SKM-1 treated with dmso at 0.1 percent for 144 hours (cell line): ENCODE measurements at regions not wholly inside any gene's neighbourhood (a gene's known extent, or its start where the extent isn't known, plus 50 kb on each side); places are given as distances from the start of the nearest gene placed in this dataset.

Experiments used
- DNase-seq: peaks from one replicate; lab custom pipeline; 2025; ENCODE audit not compliant: unreplicated experiment; lab: John Stamatoyannopoulos, UW

- no peak for DNase-seq
Observed at GRCh38 chr19:31164791-31165251, 184.4 kb downstream of the TSHZ3 start.

- DNase-seq = no peak
Observed at GRCh38 chr19:31160336-31160926, 188.8 kb downstream of the TSHZ3 start.

DNA sequence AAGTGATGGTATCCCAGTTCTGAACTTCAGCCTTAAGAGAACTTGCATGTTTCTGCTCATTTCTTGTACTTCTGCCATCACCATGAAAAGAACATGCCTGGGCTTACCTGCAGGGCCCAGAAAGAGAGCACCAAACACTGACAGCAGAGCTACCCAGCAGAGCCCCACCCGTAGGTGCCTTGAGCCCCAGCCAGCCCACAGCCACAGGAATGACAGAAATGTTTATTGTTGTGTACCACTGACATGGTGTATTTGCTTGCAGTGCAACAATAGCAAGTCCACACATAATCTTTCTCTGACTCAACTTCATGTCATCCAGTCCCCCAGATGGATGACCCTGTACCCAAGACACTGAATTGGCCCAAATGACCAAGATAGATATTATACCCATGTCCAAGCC lies 195.2 kb downstream of the TSHZ3 start:
- no peak for DNase-seq

DNA sequence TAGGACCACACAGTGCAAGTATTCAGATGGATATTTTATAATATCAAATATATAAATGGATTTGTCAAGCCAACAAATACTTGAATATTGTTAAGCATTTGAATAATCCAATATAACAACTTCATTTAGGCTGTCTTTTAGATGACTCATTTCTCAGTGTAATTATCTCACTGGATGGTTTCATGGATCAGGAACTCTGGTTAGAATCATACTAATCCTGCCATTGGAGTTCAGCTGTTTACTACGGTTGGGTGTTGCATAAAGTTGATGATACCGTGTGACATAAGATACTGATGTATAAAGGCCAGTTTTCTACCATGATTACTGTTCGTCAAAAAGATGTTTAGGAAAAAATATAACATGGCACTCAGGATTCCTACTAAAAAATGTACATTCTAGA lies 196.3 kb downstream of the TSHZ3 start:
- DNase-seq = no peak

- DNase-seq = no peak
Observed at GRCh38 chr19:31149441-31149941, 199.7 kb downstream of the TSHZ3 start.

DNA sequence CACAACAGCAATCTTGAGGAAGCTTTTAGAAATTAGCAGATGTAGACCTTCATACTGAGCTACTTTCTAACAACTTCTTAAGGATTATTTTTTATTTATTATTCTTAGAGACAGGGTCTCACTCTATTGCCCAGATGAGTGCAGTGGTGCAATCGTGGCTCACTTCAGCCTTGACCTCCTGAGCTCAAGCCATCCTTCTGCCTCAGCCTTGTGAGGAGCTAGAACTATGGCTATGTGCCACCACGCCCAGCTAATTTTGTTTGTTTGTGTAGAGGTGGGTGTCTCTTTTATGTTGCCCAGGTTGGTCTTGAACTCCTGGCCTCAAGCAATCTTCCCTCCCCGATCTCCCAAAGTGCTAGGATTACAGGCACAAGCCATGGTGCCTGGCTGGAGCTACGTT lies 200.6 kb downstream of the TSHZ3 start:
- DNase-seq = no peak

- DNase-seq = no peak
Observed at GRCh38 chr19:31147234-31147633, 202.0 kb downstream of the TSHZ3 start.

DNA sequence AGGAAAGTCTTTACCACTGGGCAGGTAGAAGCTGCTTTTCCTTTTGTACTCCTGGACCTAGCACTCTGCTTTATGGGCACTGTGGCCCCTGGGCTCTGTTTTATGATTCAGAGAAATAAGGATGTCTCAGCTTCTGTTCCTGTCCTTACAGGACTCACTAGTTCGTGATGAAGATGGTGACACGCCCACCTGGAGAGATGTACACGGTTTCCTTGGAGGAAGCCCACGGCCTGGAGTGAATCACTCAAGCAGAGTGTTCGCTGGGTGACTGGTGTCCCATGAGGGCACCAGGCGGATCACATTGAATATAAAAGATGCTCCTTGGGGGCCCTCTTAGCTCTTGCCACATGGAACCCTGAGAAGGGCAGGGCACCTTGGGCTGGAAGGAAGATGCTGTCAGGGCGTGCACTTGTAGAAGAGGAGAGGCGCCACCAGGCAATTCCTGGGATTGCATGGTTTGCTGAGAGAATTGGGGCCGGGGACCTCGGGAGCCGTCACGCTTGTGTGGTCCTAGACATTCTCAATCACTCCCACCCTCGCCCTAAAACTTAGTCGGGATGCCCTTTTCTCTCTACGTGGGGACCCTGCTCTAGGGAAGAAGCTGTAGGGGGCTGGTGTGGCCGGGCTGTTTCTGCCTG lies 202.6 kb downstream of the TSHZ3 start:
- DNase-seq = no peak

DNA sequence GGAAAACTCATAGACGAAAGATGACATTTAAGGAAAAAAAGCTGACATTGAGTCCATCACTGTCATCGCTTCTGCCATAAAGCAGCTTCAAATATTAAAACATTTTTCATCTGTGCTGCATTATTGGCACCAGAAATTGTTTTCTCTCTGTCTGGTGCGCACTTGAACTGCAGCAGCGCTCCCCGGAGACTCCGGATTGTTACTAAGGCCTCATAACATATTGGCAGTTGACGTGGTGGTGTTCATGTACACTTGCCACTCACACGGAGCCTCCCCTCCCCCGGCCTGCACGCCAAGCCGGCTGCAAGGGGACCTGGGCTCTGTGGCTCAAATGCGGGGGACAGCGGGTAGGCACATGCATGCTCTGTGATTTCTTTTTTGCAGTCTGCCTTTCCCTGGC lies 203.2 kb downstream of the TSHZ3 start:
- no peak for DNase-seq

- DNase-seq = no peak
Observed at GRCh38 chr19:31145007-31145406, 204.2 kb downstream of the TSHZ3 start.

DNA sequence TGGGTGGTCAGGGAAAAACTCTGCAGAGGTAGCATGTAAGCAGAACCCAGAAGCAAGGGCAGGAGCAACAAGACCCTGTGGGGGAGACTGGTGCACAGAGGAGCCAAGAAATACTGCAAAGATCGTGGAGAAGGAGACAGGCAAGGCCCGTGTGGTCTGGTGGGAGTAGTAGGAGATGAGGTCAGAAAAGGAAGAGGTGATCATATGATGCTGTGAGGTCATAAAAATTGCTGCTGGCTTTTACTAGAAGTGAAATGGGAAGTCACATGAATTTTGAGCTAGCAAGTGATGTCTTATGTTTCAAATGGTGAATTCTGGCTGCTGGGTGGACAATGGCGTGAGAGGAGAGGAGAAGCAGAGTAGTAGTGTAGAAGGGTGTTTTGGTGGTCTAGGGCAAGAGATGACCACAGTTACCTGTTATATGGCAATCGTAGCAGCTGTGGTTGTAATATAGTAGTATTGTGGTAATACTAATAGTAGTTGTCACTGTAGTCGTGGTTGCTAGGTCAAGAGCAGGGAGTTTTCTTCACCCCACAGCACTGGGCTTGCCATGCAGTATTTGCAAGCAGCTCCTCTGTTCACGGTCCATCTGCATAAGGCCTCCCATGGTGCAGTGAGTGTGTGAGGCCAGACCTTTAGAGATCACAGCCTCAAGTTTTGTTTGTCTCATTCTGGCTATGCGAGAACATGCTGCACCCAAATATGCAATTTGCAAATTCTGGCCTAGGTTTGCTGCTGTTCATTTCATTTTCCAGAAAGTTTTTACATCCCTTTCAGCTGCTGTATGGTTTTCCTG lies 205.0 kb downstream of the TSHZ3 start:
- no peak for DNase-seq

DNA sequence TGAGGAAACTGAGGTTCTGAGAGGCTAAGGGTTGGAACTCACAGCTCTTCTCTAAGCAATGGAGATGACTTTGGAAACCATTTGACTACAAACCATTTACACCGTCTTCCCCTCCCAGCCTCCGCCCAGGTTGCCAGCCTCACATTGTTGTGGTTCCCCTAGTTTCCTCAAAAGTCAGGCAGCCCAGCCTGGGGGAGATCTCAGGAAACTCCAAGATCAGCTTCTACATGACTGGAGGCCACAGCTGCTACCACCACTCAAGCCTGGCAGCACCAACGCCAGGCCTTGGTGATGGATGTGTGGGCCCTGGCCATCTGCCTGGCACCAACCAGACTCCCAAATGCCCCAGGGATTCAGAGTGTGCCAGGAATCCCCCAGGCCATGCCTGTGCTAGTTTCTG lies 207.9 kb downstream of the TSHZ3 start:
- no peak for DNase-seq

GRCh38 chr19:31140717-31141116 lies 208.5 kb downstream of the TSHZ3 start:
- DNase-seq = no peak

DNA sequence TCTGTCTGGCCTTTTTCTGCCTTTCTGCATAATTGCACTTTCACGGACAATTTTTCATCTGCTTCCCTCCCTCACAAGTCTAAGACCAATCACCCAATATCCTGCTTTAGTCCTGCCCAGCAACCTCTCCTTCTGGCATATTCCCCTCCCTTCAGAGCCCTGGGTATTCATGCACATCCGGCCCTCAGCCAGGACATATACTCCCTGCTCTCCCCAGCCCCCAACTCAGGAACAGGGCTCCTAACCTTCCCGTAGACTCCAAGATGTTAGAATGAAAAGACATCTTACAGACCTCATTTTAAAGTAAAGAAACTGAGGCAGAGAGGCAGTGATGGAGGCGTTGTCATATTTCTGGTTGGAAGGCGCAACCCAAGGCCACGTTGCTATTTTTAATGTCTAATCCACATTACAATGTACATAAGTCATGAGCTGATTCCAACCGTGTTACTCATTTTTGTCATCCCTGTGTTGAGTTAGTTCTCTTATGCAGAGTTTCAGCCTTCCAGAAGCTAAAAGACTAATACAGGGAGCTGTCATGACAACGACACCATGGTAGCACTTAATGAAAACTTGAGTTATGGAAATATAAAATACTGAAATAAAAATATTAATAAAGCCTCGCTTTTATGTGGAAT lies 209.2 kb downstream of the TSHZ3 start:
- no peak for DNase-seq

GRCh38 chr19:31138077-31138476 lies 211.2 kb downstream of the TSHZ3 start:
- DNase-seq = no peak

- no peak for DNase-seq
Observed at GRCh38 chr19:31135841-31136240, 213.4 kb downstream of the TSHZ3 start.

GRCh38 chr19:31132753-31133110 lies 216.5 kb downstream of the TSHZ3 start:
- no peak for DNase-seq

DNA sequence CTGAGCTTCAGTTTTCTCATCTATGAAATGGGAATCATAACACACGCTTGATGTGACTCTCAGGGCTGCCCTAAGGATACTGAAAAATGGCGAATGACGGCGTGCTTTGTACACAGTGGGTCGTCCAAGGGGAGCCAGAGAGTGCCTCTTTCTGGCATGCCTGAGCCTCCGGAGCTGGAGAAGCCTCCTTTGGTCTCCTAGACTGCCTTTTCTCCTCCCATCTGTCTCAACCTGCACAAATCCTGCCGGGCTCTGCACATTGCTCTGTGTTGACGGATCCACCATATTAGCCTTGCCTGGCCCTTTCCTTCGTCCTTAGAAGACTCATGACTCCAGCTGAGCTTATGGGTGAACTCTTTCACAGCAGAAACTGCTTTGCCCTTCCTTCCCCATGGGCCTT lies 220.9 kb downstream of the TSHZ3 start:
- no peak for DNase-seq

DNA sequence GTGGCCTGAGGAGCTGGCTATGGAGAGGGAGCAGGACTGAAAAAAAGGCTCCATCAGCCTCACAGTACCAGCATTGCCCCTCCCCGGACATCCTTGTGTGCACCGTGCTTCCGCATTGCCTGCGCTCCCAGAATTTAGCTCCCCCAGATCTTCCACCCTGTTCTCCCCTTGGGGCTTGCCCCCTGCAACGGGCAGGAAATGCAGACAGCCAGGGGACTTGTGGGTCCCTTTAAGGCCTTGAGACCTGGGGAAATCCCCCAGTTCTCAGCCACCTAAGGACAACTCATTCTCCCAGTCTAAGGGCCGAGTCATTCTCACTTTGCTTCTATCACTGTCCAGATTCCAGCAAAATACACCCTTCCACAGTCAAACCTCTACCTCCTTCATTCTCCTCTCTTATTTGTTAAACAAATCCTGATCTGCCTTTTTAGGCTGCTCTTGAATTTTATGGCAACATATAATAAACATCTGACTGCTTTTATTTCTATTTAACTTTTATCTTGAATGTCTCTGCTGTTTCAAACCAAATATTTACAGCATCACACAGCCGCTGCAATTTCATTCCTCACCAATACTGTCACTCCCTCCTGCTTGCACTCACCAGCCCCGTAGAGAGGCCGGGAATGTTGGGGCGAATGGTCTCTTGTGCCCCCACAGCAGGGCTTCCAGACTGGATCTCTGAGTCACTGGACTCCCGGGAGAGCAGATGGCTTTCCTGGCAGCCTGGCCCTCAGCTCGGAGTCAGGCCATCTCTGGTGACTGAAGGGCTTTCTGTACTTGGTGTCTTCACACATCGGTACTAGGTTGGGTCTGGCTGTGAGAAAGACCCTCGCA lies 221.9 kb downstream of the TSHZ3 start:
- no peak for DNase-seq

DNA sequence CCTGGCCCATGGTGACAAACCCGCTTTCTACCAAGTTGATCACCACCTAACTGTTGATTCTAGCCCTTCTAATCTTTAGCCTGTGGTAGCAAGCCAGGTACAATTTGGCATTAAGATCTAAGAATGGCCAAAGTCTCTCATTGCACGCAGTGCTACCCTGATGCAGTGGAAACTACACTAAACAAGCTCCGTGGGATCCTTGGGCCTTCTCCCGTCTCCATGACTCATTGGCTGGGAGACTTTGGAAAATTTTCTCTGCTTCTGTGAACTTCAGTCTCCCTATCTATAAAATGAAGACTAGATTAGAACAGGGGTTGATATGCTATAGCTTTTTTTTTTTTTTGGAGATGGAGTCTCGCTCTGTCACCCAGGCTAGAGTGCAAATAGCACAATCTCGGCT lies 223.0 kb downstream of the TSHZ3 start:
- no peak for DNase-seq

GRCh38 chr19:31125071-31125470 lies 224.2 kb downstream of the TSHZ3 start:
- DNase-seq = no peak
